GM06990 (cell line): ENCODE measurements at regions not wholly inside any gene's neighbourhood (a gene's known extent, or its start where the extent isn't known, plus 50 kb on each side); places are given as distances from the start of the nearest gene placed in this dataset.

Experiments used
- DNase-seq: peaks from one replicate; pipeline ENCODE4 v3.0.0-alpha.2; 2011; ENCODE audit not compliant: insufficient read length; ENCODE audit errors: extremely low read depth
- H3K27me3 ChIP-seq: replicated peaks from 2 replicates; pipeline ENCODE4 v1.6.0; 2011; ENCODE audit warnings: low read length; ENCODE audit not compliant: control insufficient read depth, insufficient read depth
- H3K36me3 ChIP-seq: 2 replicates; pipeline ENCODE4 v1.5.1; 2011; ENCODE audit warnings: low read length; ENCODE audit not compliant: control insufficient read depth, insufficient read depth
- H3K4me3 ChIP-seq: replicated peaks from 2 replicates; pipeline ENCODE4 v1.5.1; 2011; ENCODE audit warnings: low read depth, mild to moderate bottlenecking, control low read depth, low read length
- TF ChIP-seq, protein P1 (sequence below): IDR thresholded peaks from 2 replicates; pipeline ENCODE4 v1.5.1; 2011; ENCODE audit warnings: low read length, control low read depth, mild to moderate bottlenecking, inconsistent platforms; ENCODE audit not compliant: insufficient read depth, poor library complexity, severe bottlenecking

DNA sequence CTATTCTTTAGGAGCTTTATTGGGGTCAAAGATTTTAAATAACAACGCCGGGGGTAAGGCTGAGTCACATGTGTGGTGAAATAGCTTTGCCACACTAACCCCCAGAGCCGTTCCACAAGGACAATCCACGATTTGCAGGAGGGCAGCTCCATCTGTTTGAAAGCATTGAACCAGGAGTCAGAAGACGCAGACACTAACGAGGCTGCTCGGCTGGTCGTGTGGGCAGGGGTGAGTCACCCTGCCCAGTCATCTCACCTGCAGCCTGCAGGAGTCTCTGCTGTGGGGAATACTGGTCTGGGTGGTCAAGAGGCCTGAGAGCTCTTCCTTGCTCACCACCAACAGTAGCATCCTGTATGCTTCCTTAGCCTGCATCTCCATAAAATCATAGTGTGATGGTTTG, 149.2 kb upstream of the NCK2 start:
- TF ChIP-seq, protein P1, sequence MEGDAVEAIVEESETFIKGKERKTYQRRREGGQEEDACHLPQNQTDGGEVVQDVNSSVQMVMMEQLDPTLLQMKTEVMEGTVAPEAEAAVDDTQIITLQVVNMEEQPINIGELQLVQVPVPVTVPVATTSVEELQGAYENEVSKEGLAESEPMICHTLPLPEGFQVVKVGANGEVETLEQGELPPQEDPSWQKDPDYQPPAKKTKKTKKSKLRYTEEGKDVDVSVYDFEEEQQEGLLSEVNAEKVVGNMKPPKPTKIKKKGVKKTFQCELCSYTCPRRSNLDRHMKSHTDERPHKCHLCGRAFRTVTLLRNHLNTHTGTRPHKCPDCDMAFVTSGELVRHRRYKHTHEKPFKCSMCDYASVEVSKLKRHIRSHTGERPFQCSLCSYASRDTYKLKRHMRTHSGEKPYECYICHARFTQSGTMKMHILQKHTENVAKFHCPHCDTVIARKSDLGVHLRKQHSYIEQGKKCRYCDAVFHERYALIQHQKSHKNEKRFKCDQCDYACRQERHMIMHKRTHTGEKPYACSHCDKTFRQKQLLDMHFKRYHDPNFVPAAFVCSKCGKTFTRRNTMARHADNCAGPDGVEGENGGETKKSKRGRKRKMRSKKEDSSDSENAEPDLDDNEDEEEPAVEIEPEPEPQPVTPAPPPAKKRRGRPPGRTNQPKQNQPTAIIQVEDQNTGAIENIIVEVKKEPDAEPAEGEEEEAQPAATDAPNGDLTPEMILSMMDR = no peak
- H3K4me3 ChIP-seq = no peak overlapping the region
- H3K27me3 ChIP-seq = no peaks in the 10 kb centered on the region
- DNase-seq = no peak
- no peaks in the 10 kb centered on the region for H3K36me3 ChIP-seq

DNA sequence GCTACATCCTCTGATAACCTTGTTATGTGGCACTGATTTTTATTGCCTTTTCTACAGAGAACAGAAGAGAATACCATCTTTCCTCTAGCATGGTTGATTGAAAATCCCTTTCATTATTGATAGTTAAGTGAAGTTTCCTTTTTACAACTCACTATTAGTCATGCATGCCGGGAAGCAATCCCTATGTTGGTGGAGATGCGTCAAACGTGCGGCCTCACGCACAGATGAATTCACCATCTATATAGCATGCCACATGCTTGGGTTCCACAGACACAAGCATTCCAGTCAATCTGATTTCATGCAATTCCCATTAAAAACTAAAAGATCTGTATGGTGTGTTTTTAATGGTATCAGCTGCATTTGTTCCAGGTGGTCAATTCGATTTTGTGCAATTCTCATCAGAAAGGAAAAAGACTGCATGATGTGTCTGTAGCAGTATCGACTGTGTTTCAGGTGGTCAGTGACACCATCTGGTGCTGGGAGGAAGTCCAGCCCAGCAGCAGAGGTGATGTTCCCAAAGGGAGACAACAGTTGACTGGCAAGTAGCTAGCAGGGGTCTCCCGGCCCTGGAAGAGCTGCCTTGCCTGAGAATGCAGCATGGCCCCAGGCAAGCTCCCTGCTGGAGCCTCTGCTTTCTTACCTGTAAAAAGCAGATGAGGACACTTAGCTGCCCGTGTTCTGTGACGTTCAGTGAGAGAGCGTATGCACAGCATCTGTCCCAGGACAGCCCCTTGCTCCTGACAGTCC, 151.3 kb upstream of the NCK2 start:
- Histone ChIP-seq H3K4me3 (no peak overlapping the region), H3K27me3 (no peaks in the 10 kb centered on the region), H3K36me3 (no peaks in the 10 kb centered on the region)
- TF ChIP-seq, protein P1 = no peak
- no peak for DNase-seq

DNA sequence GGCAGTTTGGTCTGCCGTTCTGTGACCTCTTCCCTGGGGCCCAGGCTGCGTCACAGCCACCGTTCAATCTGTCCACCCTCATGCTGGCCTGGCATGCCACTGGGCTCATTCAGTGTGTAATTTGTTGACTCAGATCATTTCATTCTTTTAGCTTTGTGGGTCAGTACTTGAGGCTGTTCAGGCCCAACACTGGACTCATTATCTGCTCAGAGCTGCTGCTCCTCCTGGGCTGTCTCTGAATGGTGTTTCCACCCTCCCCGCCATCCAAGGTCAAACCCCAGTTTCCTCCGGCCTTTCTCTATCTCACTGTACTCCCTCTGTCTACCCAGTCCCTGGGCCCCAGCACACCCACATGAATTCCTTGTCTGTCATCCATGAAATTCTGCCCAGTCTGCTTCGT, 152.4 kb upstream of the NCK2 start:
- TF ChIP-seq, protein P1 = no peak
- Histone ChIP-seq H3K4me3 (no peak overlapping the region), H3K27me3 (no peaks in the 10 kb centered on the region), H3K36me3 (no peaks in the 10 kb centered on the region)
- no peak for DNase-seq

DNA sequence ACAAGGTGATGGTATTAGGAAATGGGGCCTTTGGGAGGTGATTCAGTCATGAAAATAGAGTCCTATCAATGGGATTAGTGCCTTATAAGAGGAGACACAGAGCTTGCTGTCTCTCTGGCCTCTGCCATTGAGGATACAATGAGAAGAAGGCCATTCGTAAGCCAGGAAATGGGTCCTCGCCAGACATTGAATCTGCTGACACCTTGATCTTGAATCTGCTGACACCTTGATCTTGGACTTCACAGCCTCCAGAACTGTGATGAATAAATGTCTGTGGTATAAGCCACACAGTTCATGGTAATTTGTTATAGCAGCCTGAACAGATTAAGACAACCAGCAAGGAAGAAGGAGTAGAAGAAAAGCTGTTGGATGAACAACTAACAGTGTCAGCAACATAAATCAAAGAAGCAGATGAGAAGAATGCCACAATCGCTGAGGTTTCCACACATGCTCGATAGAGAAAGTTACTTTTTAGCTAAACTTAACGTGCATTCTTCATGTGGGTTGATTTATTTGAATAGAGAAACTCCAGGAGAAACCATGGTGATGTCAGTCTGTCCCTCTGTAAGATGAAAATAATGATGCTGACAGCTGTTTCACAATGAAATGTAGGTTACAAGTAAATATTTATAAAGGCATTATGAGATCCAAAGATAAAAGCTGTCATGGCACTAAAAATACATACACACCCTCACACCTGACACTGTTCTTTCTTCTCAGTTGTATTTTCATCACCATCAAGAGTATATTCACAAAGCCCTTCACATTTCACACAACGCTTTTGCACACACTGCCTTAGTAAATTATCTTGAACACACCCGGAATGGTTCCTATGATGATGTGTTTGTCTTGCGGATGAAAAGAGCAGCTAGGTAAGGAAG, 153.7 kb upstream of the NCK2 start:
- no peaks in the 10 kb centered on the region for H3K27me3 ChIP-seq

DNA sequence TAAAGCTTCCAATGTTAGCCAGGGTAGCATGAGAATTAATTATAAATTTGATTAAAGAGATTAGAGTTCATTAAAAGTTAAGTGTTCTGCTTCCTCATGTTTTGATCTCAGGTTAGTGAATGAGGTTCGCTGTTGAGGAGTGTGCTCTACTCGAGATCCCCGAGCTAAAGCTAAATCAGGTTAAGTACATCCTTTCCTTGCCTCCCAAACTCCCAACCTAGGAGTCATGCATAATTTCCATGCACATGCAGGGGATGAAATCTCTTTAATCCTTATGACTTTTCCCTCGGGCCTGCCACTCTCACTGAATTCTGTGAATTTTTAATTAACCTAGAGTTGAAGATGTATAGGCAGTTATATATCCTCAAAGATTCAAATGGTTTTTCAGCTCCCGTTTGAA, 156.1 kb upstream of the NCK2 start:
- Histone ChIP-seq H3K27me3 (no peaks in the 10 kb centered on the region), H3K4me3 (no peak overlapping the region), H3K36me3 (no peaks in the 10 kb centered on the region)
- no peak for DNase-seq
- TF ChIP-seq, protein P1 = no peak

More for the DNA sequence above, 153.7 kb upstream of the NCK2 start:
- Histone ChIP-seq H3K36me3 (no peaks in the 10 kb centered on the region), H3K4me3 (no peak overlapping the region)
- DNase-seq = no peak
- TF ChIP-seq, protein P1 = no peak
